ENCODE measurements at regions not wholly inside any gene's neighbourhood (a gene's known extent, or its start where the extent isn't known, plus 50 kb on each side); places are given as distances from the start of the nearest gene placed in this dataset.

- peaks cover 2% of the 10 kb centered on the region for H3K27me3 Mint-ChIP-seq (ENCODE audit: low read depth, poor library complexity)
- DNase-seq: no peak
- peaks cover 92% of the 10 kb centered on the region for H3K9me3 Mint-ChIP-seq
- no peaks in the 10 kb centered on the region for H3K36me3 Mint-ChIP-seq (ENCODE audit: low read depth)
- H3K4me1 Mint-ChIP-seq: no peaks in the 10 kb centered on the region
- TF ChIP-seq, protein P1, sequence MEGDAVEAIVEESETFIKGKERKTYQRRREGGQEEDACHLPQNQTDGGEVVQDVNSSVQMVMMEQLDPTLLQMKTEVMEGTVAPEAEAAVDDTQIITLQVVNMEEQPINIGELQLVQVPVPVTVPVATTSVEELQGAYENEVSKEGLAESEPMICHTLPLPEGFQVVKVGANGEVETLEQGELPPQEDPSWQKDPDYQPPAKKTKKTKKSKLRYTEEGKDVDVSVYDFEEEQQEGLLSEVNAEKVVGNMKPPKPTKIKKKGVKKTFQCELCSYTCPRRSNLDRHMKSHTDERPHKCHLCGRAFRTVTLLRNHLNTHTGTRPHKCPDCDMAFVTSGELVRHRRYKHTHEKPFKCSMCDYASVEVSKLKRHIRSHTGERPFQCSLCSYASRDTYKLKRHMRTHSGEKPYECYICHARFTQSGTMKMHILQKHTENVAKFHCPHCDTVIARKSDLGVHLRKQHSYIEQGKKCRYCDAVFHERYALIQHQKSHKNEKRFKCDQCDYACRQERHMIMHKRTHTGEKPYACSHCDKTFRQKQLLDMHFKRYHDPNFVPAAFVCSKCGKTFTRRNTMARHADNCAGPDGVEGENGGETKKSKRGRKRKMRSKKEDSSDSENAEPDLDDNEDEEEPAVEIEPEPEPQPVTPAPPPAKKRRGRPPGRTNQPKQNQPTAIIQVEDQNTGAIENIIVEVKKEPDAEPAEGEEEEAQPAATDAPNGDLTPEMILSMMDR (IDR thresholded peaks at IDR 0.05): no peak
- no peak overlapping the region for H3K27ac Mint-ChIP-seq
- no peak overlapping the region for H3K4me3 Mint-ChIP-seq
These were observed 119.0 kb downstream of the RPIA start for GRCh38 chr2:88810488-88810887.

- no peak for DNase-seq
- Mint-ChIP-seq H3K27ac (no peak overlapping the region), H3K36me3 (ENCODE audit: low read depth) (no peaks in the 10 kb centered on the region), H3K9me3 (peaks cover 94% of the 10 kb centered on the region), H3K27me3 (ENCODE audit: low read depth, poor library complexity) (peaks cover 2% of the 10 kb centered on the region), H3K4me1 (no peaks in the 10 kb centered on the region), H3K4me3 (no peak overlapping the region)
- TF ChIP-seq, protein P1 (IDR thresholded peaks at IDR 0.05): no peak
These were observed 119.8 kb downstream of the RPIA start for GRCh38 chr2:88811233-88811632.

GRCh38 chr2:88811681-88812080 lies 120.2 kb downstream of the RPIA start:
- DNase-seq: no peak
- TF ChIP-seq, protein P1 (IDR thresholded peaks at IDR 0.05): no peak
- no peak overlapping the region for H3K27ac Mint-ChIP-seq
- no peak overlapping the region for H3K4me3 Mint-ChIP-seq
- no peaks in the 10 kb centered on the region for H3K36me3 Mint-ChIP-seq (ENCODE audit: low read depth)
- no peaks in the 10 kb centered on the region for H3K4me1 Mint-ChIP-seq
- H3K9me3 Mint-ChIP-seq: peaks cover 97% of the 10 kb centered on the region
- H3K27me3 Mint-ChIP-seq (ENCODE audit: low read depth, poor library complexity): peaks cover 2% of the 10 kb centered on the region

DNA sequence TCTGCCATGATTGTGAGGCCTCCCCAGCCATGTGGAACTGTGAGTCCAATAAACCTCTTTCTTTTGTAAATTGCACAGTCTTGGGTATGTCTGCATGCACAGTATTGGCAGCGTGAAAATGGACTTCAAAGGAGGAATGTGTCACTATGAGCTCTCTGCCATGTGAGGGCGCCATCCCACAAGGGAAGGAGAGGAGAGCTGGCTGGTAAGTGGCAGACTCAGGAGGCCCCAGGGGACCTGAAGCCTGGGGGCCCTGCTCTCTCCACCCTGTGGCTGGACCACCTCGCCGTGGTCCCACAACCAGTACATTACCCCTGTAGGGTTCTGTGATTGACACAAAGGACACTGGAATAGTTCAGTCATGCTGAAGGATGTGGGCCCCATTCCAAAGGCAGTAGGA lies 122.1 kb downstream of the RPIA start:
- Mint-ChIP-seq H3K9me3 (peaks cover 94% of the 10 kb centered on the region), H3K36me3 (ENCODE audit: low read depth) (no peaks in the 10 kb centered on the region), H3K27me3 (ENCODE audit: low read depth, poor library complexity) (peaks cover 2% of the 10 kb centered on the region), H3K27ac (no peak overlapping the region), H3K4me3 (no peak overlapping the region), H3K4me1 (no peaks in the 10 kb centered on the region)
- no peak for DNase-seq
- TF ChIP-seq, protein P1 (IDR thresholded peaks at IDR 0.05): no peak

DNA sequence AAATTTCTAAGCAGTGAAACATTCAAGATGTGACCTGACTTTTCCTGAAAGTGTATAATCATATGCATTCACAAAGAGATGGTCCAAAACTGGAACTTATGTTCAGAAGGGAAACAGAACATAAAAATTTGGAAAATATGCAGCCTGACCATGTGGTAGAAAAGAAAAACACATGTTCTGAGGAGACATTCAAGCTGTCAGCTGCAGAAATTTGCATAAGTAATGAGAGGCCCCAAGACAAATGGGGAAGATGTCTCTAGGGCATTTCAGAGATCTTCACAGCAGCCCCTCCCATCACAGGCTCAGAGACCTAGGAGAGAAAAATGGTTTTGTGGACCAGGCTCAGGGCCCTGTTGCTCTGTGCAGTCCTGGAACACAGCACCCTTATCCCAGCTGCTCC lies 123.8 kb downstream of the RPIA start:
- DNase-seq: no peak
- Mint-ChIP-seq H3K4me1 (no peaks in the 10 kb centered on the region), H3K4me3 (no peak overlapping the region), H3K27ac (no peak overlapping the region), H3K9me3 (peaks cover 84% of the 10 kb centered on the region), H3K27me3 (ENCODE audit: low read depth, poor library complexity) (peaks cover 2% of the 10 kb centered on the region), H3K36me3 (ENCODE audit: low read depth) (no peaks in the 10 kb centered on the region)
- TF ChIP-seq, protein P1 (IDR thresholded peaks at IDR 0.05): no peak

DNA sequence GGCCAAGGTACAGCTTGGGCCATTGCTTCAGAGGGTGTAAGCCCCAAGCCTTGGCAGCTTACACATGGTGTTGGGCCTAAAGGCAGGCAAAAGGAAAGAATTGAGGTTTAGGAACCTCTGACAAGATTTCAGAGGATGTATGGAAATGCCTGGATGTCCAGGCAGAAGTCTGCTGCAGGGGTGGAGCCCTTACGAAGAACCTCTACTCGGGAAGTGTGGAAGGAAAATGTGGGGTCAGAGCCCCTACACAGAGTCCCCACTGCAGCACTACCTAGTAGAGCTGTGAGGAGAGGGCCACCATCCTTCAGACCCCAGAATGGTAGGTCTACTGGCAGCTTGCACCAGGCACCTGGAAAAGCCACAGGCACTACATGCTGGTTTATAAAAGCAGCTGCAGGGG lies 124.2 kb downstream of the RPIA start:
- TF ChIP-seq, protein P1 (IDR thresholded peaks at IDR 0.05): no peak
- H3K27ac Mint-ChIP-seq: no peak overlapping the region
- no peaks in the 10 kb centered on the region for H3K4me1 Mint-ChIP-seq
- peaks cover 84% of the 10 kb centered on the region for H3K9me3 Mint-ChIP-seq
- no peaks in the 10 kb centered on the region for H3K36me3 Mint-ChIP-seq (ENCODE audit: low read depth)
- H3K27me3 Mint-ChIP-seq (ENCODE audit: low read depth, poor library complexity): peaks cover under 1% of the 10 kb centered on the region
- no peak for DNase-seq
- no peak overlapping the region for H3K4me3 Mint-ChIP-seq
